ENCODE measurements at regions not wholly inside any gene's neighbourhood (a gene's known extent, or its start where the extent isn't known, plus 50 kb on each side); places are given as distances from the start of the nearest gene placed in this dataset.

GRCh38 chr5:61657686-61658085 lies 325.6 kb downstream of the ZSWIM6 start:
- ATAC-seq, result no peak
- no peak for TF ChIP-seq CTCF (IDR thresholded peaks at IDR 0.05)
- intact Hi-C loops (cut with DNase I), result loop anchor here in 8 of 10 donors (2.0 to 10.0 kb wide), 12 partner anchors 55 to 700 kb away; partner anchors contain the start of genes ZSWIM6 (in 8 of the 8) and SMIM15 (in 3 of the 8)
- WGBS, 2 donors, result 84 to 91% methylated on average over 3 of the region's 3 CpGs
- Histone ChIP-seq H3K4me1 (peaks cover 0 to 8% (median 0%) of the 10 kb centered on the region in 9 donors), H3K36me3 (no peaks in the 10 kb centered on the region), H3K27ac (no peak overlapping the region), H3K27me3 (no peaks in the 10 kb centered on the region), H3K4me3 (no peak overlapping the region), H3K9me3 (no peaks in the 10 kb centered on the region)
- no peak for DNase-seq

DNA sequence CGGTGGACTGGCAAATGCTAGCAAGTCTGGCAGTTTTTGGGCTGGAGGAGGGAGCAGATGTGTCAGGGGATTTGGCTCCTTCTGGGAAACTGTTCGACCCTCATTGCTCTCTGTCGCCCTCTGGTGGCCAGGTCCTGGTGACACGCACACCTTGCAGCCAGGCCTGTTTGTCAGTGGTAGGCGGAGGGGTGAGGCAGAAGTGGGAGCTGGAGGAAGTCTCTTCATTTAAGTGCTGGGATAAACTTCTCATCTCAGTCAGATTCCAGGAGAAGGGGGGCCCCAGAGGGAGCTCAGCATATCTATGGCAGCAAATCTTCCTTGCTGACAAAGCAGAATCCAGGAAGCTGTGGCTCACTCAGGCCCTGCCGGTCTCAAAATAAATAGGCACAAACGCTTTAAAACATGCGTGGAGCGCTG lies 326.5 kb downstream of the ZSWIM6 start:
- 23% methylated on average over 9 of the region's 9 CpGs for WGBS, 2 donors
- DNase-seq, result peak; percentile 88
- Histone ChIP-seq H3K4me1 (peaks cover 0 to 8% (median 0%) of the 10 kb centered on the region in 9 donors), H3K36me3 (no peaks in the 10 kb centered on the region), H3K27ac (peak overlapping the region in 6 of 10 donors; percentile 25 to 62 (median 40)), H3K9me3 (no peaks in the 10 kb centered on the region), H3K27me3 (no peaks in the 10 kb centered on the region), H3K4me3 (peak overlapping the region in 6 of 10 donors; percentile 1 to 35 (median 27))
- peak; percentile 82 to 95 (median 92) for ATAC-seq
- intact Hi-C loops (cut with DNase I), result loop anchor here in 8 of 10 donors (2.0 to 10.0 kb wide), 12 partner anchors 56 to 701 kb away; partner anchors contain the start of genes ZSWIM6 (in 8 of the 8) and SMIM15 (in 3 of the 8)
- peak; percentile 88 to 97 (median 93) for TF ChIP-seq CTCF (IDR thresholded peaks at IDR 0.05)

DNA sequence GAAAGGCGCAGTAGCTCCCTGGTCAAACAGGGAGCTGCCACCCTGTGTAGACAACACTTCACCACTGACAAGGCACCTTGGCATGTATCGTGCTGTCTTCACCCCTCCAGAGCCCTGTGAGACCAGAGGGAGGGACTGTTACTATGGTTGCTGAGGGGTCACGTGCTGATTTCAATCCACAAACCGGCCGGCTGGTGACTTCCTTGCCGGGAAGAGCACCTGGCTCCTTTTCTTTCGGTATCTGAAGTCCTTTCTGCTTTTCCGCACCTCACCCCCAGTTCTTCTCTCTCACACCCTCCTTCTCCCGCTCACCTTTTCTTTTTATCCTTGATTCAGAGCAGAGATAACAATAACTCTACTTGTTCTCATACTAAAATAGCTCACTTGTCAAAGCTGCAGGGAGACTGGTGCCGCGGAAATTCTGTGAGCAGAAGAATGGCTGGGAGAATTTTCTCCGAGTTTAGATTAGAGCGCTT lies 327.2 kb downstream of the ZSWIM6 start:
- ATAC-seq (peak; percentile 74 to 96 (median 90)), DNase-seq (peak in 1 of 2 donors; percentile 46)
- Histone ChIP-seq H3K4me3 (peak overlapping the region in 7 of 10 donors; percentile 1 to 35 (median 24)), H3K36me3 (no peaks in the 10 kb centered on the region), H3K9me3 (no peaks in the 10 kb centered on the region), H3K27ac (peak overlapping the region in 6 of 10 donors; percentile 25 to 62 (median 40)), H3K4me1 (peaks cover 0 to 8% (median 0%) of the 10 kb centered on the region in 9 donors), H3K27me3 (no peaks in the 10 kb centered on the region)
- no peak for TF ChIP-seq CTCF (IDR thresholded peaks at IDR 0.05)
- 50 to 72% methylated on average over 13 of the region's 13 CpGs for WGBS, 2 donors
- intact Hi-C loops (cut with DNase I), result loop anchor here in 8 of 10 donors (2.0 to 10.0 kb wide), 12 partner anchors 56 to 702 kb away; partner anchors contain the start of genes ZSWIM6 (in 8 of the 8) and SMIM15 (in 3 of the 8)

- no peaks in the 10 kb centered on the region for H3K27me3 ChIP-seq
- no peak overlapping the region for H3K27ac ChIP-seq
- no peak for TF ChIP-seq CTCF (IDR thresholded peaks at IDR 0.05)
- 90 to 92% methylated on average over 5 of the region's 5 CpGs for WGBS, 2 donors
- intact Hi-C loops (cut with DNase I), result loop anchor here in 5 of 10 donors (5.0 to 10.0 kb wide), 4 partner anchors 328 to 708 kb away; partner anchors contain the start of genes SMIM15 (in 3 of the 5) and ZSWIM6 (in 1 of the 5)
- peaks cover 0 to 30% (median 10%) of the 10 kb centered on the region in 9 donors for H3K4me1 ChIP-seq
- H3K9me3 ChIP-seq, result no peaks in the 10 kb centered on the region
- no peak overlapping the region for H3K4me3 ChIP-seq
- DNase-seq (no peak), ATAC-seq (no peak)
- H3K36me3 ChIP-seq, result no peaks in the 10 kb centered on the region
Measured at GRCh38 chr5:61662670-61663069, 330.6 kb downstream of the ZSWIM6 start.
